Lower leg skin (tissue), 4 donors: ENCODE measurements at regions not wholly inside any gene's neighbourhood (a gene's known extent, or its start where the extent isn't known, plus 50 kb on each side); places are given as distances from the start of the nearest gene placed in this dataset.

Experiments
- DNase-seq, 2 donors: peaks; one replicate each; pipeline ENCODE4 v3.0.0-alpha.2; 2019; ENCODE audit warnings: low spot score in 2 of 2
- H3K4me3 ChIP-seq: fragments of 200-600 bp; sonication (generic); 2 replicates; pipeline ENCODE4 v1.5.1; 2017; ENCODE audit warnings: mild to moderate bottlenecking, low read depth; ENCODE audit not compliant: poor library complexity, severe bottlenecking
- CTCF ChIP-seq, 3 donors: fragments of 450-650 bp; IDR thresholded peaks; one replicate each; pipeline ENCODE4 v1.5.1; 2016; ENCODE audit warnings: antibody characterized with exemption in 3 of 3, mild to moderate bottlenecking in 3 of 3, moderate library complexity in 2 of 3
- POLR2A ChIP-seq, 2 donors: fragments of 450-650 bp; IDR thresholded peaks; one replicate each; pipeline ENCODE4 v1.6.1; 2016 to 2017; ENCODE audit warnings: antibody characterized with exemption in 2 of 2, mild to moderate bottlenecking in 1 of 2, moderate library complexity in 1 of 2
- WGBS, 2 donors: methylation state at CpG; one replicate each; pipeline ENCODE4 v1.1.5; 2018; 5-methylcytosine and 5-hydroxymethylcytosine counted together
- intact Hi-C: fragments of 100-400 bp; cut with DNase I; formaldehyde crosslinking; loops from one replicate; pipeline ENCODE4 v1.15.0; 2023; ENCODE audit warnings: low total_unique reads

DNA sequence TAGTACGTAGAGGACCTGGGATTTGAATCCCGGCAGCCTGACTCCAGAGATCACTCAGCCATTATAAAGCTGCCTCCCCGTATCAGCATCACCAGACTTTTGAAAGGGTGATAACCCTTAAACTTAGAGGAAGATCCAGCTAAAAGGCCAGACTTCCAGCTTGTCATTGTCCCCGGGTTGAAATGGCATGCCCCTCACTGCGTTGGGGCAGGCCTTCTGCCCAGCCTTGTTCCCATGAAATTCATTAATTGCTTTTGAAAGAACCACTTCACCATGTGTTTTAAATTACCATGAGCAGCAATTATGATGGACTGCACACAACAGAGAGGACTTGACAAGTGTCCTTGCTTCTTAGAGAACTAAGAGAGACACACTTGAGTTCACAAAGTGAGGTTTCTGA is 269.6 kb upstream of the CRY1 start:
- no peak overlapping the region for H3K4me3 ChIP-seq
- intact Hi-C loops, result no loop called here
- TF ChIP-seq CTCF (IDR thresholded peaks at IDR 0.05) (no peak), POLR2A (IDR thresholded peaks at IDR 0.05) (no peak)
- no peak for DNase-seq
- WGBS, 2 donors, result 76 to 78% methylated on average over 5 of the region's 5 CpGs

DNA sequence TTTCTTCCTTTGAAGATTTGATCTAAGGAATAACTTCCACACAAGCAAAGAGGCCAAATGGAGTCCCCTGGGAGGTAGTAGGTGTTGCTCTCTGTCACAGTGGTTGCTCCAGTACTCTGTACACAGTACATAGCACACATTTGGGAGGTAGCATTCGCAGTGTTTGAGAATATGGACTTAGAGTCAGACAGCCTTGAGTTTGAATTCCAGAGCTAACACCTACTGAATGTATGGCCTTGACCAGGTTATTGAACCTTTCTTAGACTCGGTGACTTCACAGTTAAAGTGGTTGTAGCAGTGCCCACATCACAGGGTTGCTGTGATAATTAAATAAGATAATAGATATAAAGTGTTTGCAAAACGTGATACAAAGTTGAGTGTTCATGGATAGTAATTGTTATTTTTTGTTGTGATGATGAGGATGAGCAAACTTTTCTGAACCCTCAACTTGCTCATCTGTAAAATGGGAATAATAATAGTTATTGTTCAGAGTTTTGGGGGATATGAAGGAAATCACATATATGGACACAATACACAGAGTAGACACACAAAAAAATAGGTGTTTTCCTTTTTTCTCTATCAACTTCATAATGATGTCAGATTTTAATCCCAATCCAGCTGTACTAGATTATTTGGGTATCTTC is 271.6 kb upstream of the CRY1 start:
- WGBS, 2 donors, result 88% methylated on average over 3 of the region's 3 CpGs
- intact Hi-C loops, result no loop called here
- TF ChIP-seq POLR2A (IDR thresholded peaks at IDR 0.05) (no peak), CTCF (IDR thresholded peaks at IDR 0.05) (no peak)
- H3K4me3 ChIP-seq, result no peak overlapping the region
- no peak for DNase-seq

- 92 to 95% methylated on average over 3 of the region's 3 CpGs for WGBS, 2 donors
- no peak for DNase-seq
- H3K4me3 ChIP-seq, result no peak overlapping the region
- intact Hi-C loops, result no loop called here
- no peak for TF ChIP-seq POLR2A (IDR thresholded peaks at IDR 0.05)
- TF ChIP-seq CTCF (IDR thresholded peaks at IDR 0.05), result no peak
These were observed 272.4 kb upstream of the CRY1 start for GRCh38 chr12:107365703-107366102.

GRCh38 chr12:107366322-107366721 is 273.0 kb upstream of the CRY1 start:
- no peak overlapping the region for H3K4me3 ChIP-seq
- intact Hi-C loops, result no loop called here
- 91 to 92% methylated on average over 2 of the region's 2 CpGs for WGBS, 2 donors
- DNase-seq, result no peak
- TF ChIP-seq CTCF (IDR thresholded peaks at IDR 0.05) (no peak), POLR2A (IDR thresholded peaks at IDR 0.05) (no peak)

GRCh38 chr12:107368586-107368985 is 275.2 kb upstream of the CRY1 start:
- TF ChIP-seq CTCF (IDR thresholded peaks at IDR 0.05) (no peak), POLR2A (IDR thresholded peaks at IDR 0.05) (no peak)
- 74 to 75% methylated on average over 5 of the region's 5 CpGs for WGBS, 2 donors
- DNase-seq, result no peak
- no peak overlapping the region for H3K4me3 ChIP-seq
- intact Hi-C loops, result no loop called here

GRCh38 chr12:107369006-107369405 is 275.7 kb upstream of the CRY1 start:
- WGBS, 2 donors, result 82 to 83% methylated on average over 2 of the region's 2 CpGs
- no peak overlapping the region for H3K4me3 ChIP-seq
- DNase-seq, result no peak
- no peak for TF ChIP-seq POLR2A (IDR thresholded peaks at IDR 0.05)
- TF ChIP-seq CTCF (IDR thresholded peaks at IDR 0.05), result no peak
- intact Hi-C loops, result no loop called here
